G401 (cell line): ENCODE measurements at regions not wholly inside any gene's neighbourhood (a gene's known extent, or its start where the extent isn't known, plus 50 kb on each side); places are given as distances from the start of the nearest gene placed in this dataset.
A peak's percentile ranks its signal among the peaks of the same experiment; 100 is the strongest.

Experiments
- DNase-seq: peaks from one replicate; pipeline ENCODE4 v3.0.0-alpha.2; 2015; ENCODE audit warnings: low spot score
- in situ Hi-C: cut with HindIII; loops from 2 replicates; pipeline ENCODE4 v1.10.0; 2016; ENCODE audit warnings: low sequenced_read_pairs, mixed read lengths

- in situ Hi-C loops, result no loop called here
Observed at GRCh38 chr1:83813576-83813975, 185.4 kb downstream of the TTLL7 start.

GRCh38 chr1:83810144-83810543 lies 188.8 kb downstream of the TTLL7 start:
- no peak for DNase-seq
- in situ Hi-C loops, result no loop called here

More at GRCh38 chr1:83813576-83813975, 185.4 kb downstream of the TTLL7 start:
- DNase-seq, result peak; percentile 77

GRCh38 chr1:83808536-83808935 lies 190.4 kb downstream of the TTLL7 start:
- in situ Hi-C loops, result no loop called here
- DNase-seq, result no peak

- no peak for DNase-seq
- in situ Hi-C loops, result no loop called here
Observed at GRCh38 chr1:83807821-83808220, 191.1 kb downstream of the TTLL7 start.

- in situ Hi-C loops, result no loop called here
- DNase-seq, result no peak
Observed at GRCh38 chr1:83807231-83807630, 191.7 kb downstream of the TTLL7 start.

GRCh38 chr1:83805921-83806320 lies 193.0 kb downstream of the TTLL7 start:
- DNase-seq, result no peak
- in situ Hi-C loops, result no loop called here

- no peak for DNase-seq
- in situ Hi-C loops, result no loop called here
Observed at GRCh38 chr1:83802460-83803152, 196.3 kb downstream of the TTLL7 start.

GRCh38 chr1:83802023-83802422 lies 196.9 kb downstream of the TTLL7 start:
- in situ Hi-C loops, result no loop called here

GRCh38 chr1:83800066-83800465 lies 198.9 kb downstream of the TTLL7 start:
- no peak for DNase-seq
- in situ Hi-C loops, result no loop called here

More at GRCh38 chr1:83802023-83802422, 196.9 kb downstream of the TTLL7 start:
- no peak for DNase-seq

- in situ Hi-C loops, result no loop called here
- peak; percentile 38 for DNase-seq
Observed at GRCh38 chr1:83799594-83799993, 199.3 kb downstream of the TTLL7 start.

GRCh38 chr1:83798965-83799364 lies 200.0 kb downstream of the TTLL7 start:
- in situ Hi-C loops, result no loop called here
- no peak for DNase-seq

GRCh38 chr1:83796409-83796808 lies 202.5 kb downstream of the TTLL7 start:
- no peak for DNase-seq
- in situ Hi-C loops, result no loop called here

- DNase-seq, result no peak
- in situ Hi-C loops, result no loop called here
Observed at GRCh38 chr1:83794384-83794783, 204.5 kb downstream of the TTLL7 start.

- in situ Hi-C loops, result no loop called here
- no peak for DNase-seq
Observed at GRCh38 chr1:83791821-83792437, 207.0 kb downstream of the TTLL7 start.

- in situ Hi-C loops, result no loop called here
- no peak for DNase-seq
Observed at GRCh38 chr1:83790446-83790845, 208.5 kb downstream of the TTLL7 start.

GRCh38 chr1:83787246-83787998 lies 211.5 kb downstream of the TTLL7 start:
- DNase-seq, result no peak
- in situ Hi-C loops, result no loop called here

- in situ Hi-C loops, result no loop called here
- no peak for DNase-seq
Observed at GRCh38 chr1:83781667-83782066, 217.3 kb downstream of the TTLL7 start.

- in situ Hi-C loops, result no loop called here
Observed at GRCh38 chr1:83779565-83779964, 219.4 kb downstream of the TTLL7 start.

GRCh38 chr1:83777758-83778101 lies 221.2 kb downstream of the TTLL7 start:
- no peak for DNase-seq
- in situ Hi-C loops, result no loop called here

More at GRCh38 chr1:83779565-83779964, 219.4 kb downstream of the TTLL7 start:
- DNase-seq, result no peak
